Endothelial cell of umbilical vein (primary cell): ENCODE measurements at regions not wholly inside any gene's neighbourhood (a gene's known extent, or its start where the extent isn't known, plus 50 kb on each side); places are given as distances from the start of the nearest gene placed in this dataset.

Source experiments
- BruUV-seq: library from RNA; stranded (reverse); fragments of 400-500 nt; replicated peaks from 2 replicates; lab custom pipeline; 2021; lab: Mats Ljungman, UMichigan
- CTCF ChIA-PET: fragments of 300-600, 350-600 bp; sonication (Branson Sonifier 250); formaldehyde crosslinking; loops from one replicate; lab custom pipeline; 2021; ENCODE audit warnings: antibody characterized with exemption, inconsistent platforms; lab: Charles Lee
- POLR2A ChIA-PET: fragments of 300-600, 350-600 bp; sonication (Branson Sonifier 250); formaldehyde crosslinking; loops from one replicate; lab custom pipeline; 2021; ENCODE audit warnings: antibody characterized with exemption, inconsistent platforms; lab: Charles Lee
- DNase-seq: peaks from one replicate; pipeline ENCODE4 v3.0.0-alpha.2; 2011; ENCODE audit warnings: low read depth, low spot score
- FAIRE-seq: peaks from 2 replicates; lab custom pipeline; 2011; peaks lifted over from hg19 to GRCh38; lab: Jason Lieb, UNC
- H2AFZ ChIP-seq: 2 replicates; pipeline ENCODE4 v1.6.0; 2012; ENCODE audit warnings: low read depth, low read length, control low read depth, inconsistent platforms
- H3K27ac ChIP-seq: 2 replicates; pipeline ENCODE4 v1.5.1; 2011; ENCODE audit warnings: low read depth, mild to moderate bottlenecking, control low read depth, low read length, moderate library complexity; ENCODE audit not compliant: insufficient read depth
- H3K27me3 ChIP-seq, 2 experiments: 2 replicates each; pipeline versions ENCODE4 v1.6.0 to v1.6.1; 2011; ENCODE audit warnings: low read length in 2 of 2, mixed read lengths in 1 of 2; ENCODE audit not compliant: control insufficient read depth in 2 of 2, insufficient read depth in 2 of 2
- H3K36me3 ChIP-seq, 2 experiments: 2 replicates in 1 of 2; 3 replicates in 1 of 2; pipeline ENCODE4 v1.5.1; 2011; ENCODE audit warnings: low read length in 2 of 2, mild to moderate bottlenecking in 1 of 2, moderate library complexity in 1 of 2; ENCODE audit not compliant: control insufficient read depth in 2 of 2, insufficient read depth in 2 of 2; ENCODE audit errors: extremely low read depth in 1 of 2
- H3K4me1 ChIP-seq: 3 replicates; pipeline ENCODE4 v1.5.1; 2011; ENCODE audit warnings: mild to moderate bottlenecking, low read length; ENCODE audit not compliant: control insufficient read depth, insufficient read depth; ENCODE audit errors: extremely low read depth
- H3K4me2 ChIP-seq: 2 replicates; pipeline ENCODE4 v1.6.1; 2011; ENCODE audit warnings: low read length, control low read depth, mixed read lengths; ENCODE audit not compliant: insufficient read depth
- H3K4me3 ChIP-seq, 3 experiments: fragments of 200-600 bp in 1 of 3; sonication (generic), shearing (Covaris generic) in 1 of 3; replicated peaks in 1 of 3; 2 replicates each; pipeline ENCODE4 v1.5.1; 2011 to 2016; ENCODE audit warnings: control low read depth in 3 of 3, low read length in 3 of 3, mild to moderate bottlenecking in 2 of 3, inconsistent platforms in 1 of 3, low read depth in 1 of 3, moderate library complexity in 1 of 3; ENCODE audit not compliant: insufficient read depth in 1 of 3
- H3K79me2 ChIP-seq: 2 replicates; pipeline ENCODE4 v1.6.0; 2012; ENCODE audit warnings: low read length, inconsistent platforms; ENCODE audit not compliant: control insufficient read depth, insufficient read depth
- H3K9ac ChIP-seq: replicated peaks from 2 replicates; pipeline ENCODE3; 2011; ENCODE audit warnings: low read length, control low read depth; ENCODE audit not compliant: insufficient read depth; ENCODE audit errors: extremely low read depth
- H3K9me1 ChIP-seq: replicated peaks from 3 replicates; pipeline ENCODE4 v1.6.0; 2011; ENCODE audit warnings: mild to moderate bottlenecking, low read length; ENCODE audit not compliant: control insufficient read depth, insufficient read depth; ENCODE audit errors: extremely low read depth
- H3K9me3 ChIP-seq: replicated peaks from 2 replicates; pipeline ENCODE4 v1.5.1; 2012; ENCODE audit warnings: low read length, inconsistent platforms; ENCODE audit not compliant: control insufficient read depth, insufficient read depth
- H4K20me1 ChIP-seq: replicated peaks from 2 replicates; pipeline ENCODE3; 2011; ENCODE audit warnings: mild to moderate bottlenecking, low read length; ENCODE audit not compliant: control insufficient read depth, insufficient read depth; ENCODE audit errors: extremely low read depth
- CTCF ChIP-seq, 2 donors: IDR thresholded peaks; 1 replicate in 1 of 2; 2 replicates in 1 of 2; pipeline ENCODE4 v1.5.1; 2011; ENCODE audit warnings: low read length in 2 of 2, mild to moderate bottlenecking in 2 of 2, moderate library complexity in 2 of 2, control low read depth in 1 of 2, inconsistent platforms in 1 of 2, low read depth in 1 of 2; ENCODE audit not compliant: insufficient read depth in 1 of 2; ENCODE audit errors: extremely low read depth in 1 of 2
- EZH2 ChIP-seq: IDR thresholded peaks from 2 replicates; pipeline ENCODE4 v1.6.1; 2012; ENCODE audit warnings: borderline replicate concordance, low read depth, mild to moderate bottlenecking, moderate library complexity, low read length, inconsistent platforms; ENCODE audit not compliant: severe bottlenecking
- FOS ChIP-seq: IDR thresholded peaks from 2 replicates; pipeline ENCODE4 v1.6.1; 2011; ENCODE audit warnings: mild to moderate bottlenecking, low read length, moderate library complexity, borderline replicate concordance; ENCODE audit not compliant: insufficient read depth
- GATA2 ChIP-seq: IDR thresholded peaks from 2 replicates; pipeline ENCODE4 v1.7.0; 2011; ENCODE audit warnings: low read depth, mild to moderate bottlenecking, moderate library complexity, mixed read lengths, low read length; ENCODE audit not compliant: insufficient read length, insufficient read depth
- JUN ChIP-seq: IDR thresholded peaks from 2 replicates; pipeline ENCODE4 v1.6.1; 2011; ENCODE audit warnings: borderline replicate concordance, low read depth; ENCODE audit not compliant: insufficient read length, insufficient read depth
- MAX ChIP-seq: IDR thresholded peaks from 2 replicates; pipeline ENCODE4 v1.6.1; 2011; ENCODE audit not compliant: insufficient read depth, insufficient read length
- MYC ChIP-seq: IDR thresholded peaks from one replicate; pipeline ENCODE4 v1.6.1; 2011; ENCODE audit warnings: mild to moderate bottlenecking, low read depth, low read length
- POLR2A ChIP-seq: IDR thresholded peaks from 2 replicates; pipeline ENCODE4 v1.6.1; 2012; ENCODE audit warnings: low read depth, mild to moderate bottlenecking, control low read depth, low read length
- POLR2AphosphoS5 ChIP-seq: IDR thresholded peaks from 2 replicates; pipeline ENCODE4 v1.6.1; 2012; ENCODE audit warnings: low read depth, mild to moderate bottlenecking, control low read depth, low read length, moderate library complexity; ENCODE audit not compliant: insufficient read depth
- dilution Hi-C: fragments of 300-500 bp; cut with MboI; formaldehyde crosslinking; loops from one replicate; pipeline ENCODE4 v1.15.0; 2019; ENCODE audit warnings: low sequenced_read_pairs; ENCODE audit not compliant: extremely low pct_ligation_motif_present
- intact Hi-C: fragments of 100-400 bp; cut with micrococcal nuclease; formaldehyde crosslinking; loops from one replicate; pipeline ENCODE4 v1.10.0; 2022

GRCh38 chr1:218916720-218917119 lies 257.0 kb upstream of the LYPLAL1 start:
- Histone ChIP-seq H2AFZ (no peak overlapping the region), H3K9me1 (no peaks in the 10 kb centered on the region), H3K4me2 (no peak overlapping the region), H3K9me3 (no peaks in the 10 kb centered on the region), H3K27me3 (no peaks in the 10 kb centered on the region), H3K79me2 (no peaks in the 10 kb centered on the region), H3K9ac (no peak overlapping the region), H3K4me3 (no peak overlapping the region), H3K4me1 (no peaks in the 10 kb centered on the region), H3K27ac (no peak overlapping the region), H3K36me3 (no peaks in the 10 kb centered on the region), H4K20me1 (no peaks in the 10 kb centered on the region)
- ChIA-PET POLR2A (no interaction called here), CTCF (interaction anchor here (1.7 kb wide), 1 partner anchor 12 kb away, joined by 7 read pairs; no protein-coding TSS in a partner anchor)
- dilution Hi-C loops = no loop called here
- intact Hi-C loops = no loop called here
- TF ChIP-seq CTCF (IDR thresholded peaks at IDR 0.05; ENCODE audit: extremely low read depth in 1 of 2, insufficient read depth in 1 of 2, low read depth in 1 of 2, low read length in 2 of 2) (no peak), POLR2A (no peak), MAX (no peak), FOS (no peak), JUN (no peak), POLR2AphosphoS5 (no peak), MYC (no peak), EZH2 (no peak), GATA2 (no peak)
- DNase-seq = no peak
- no peak for FAIRE-seq
- BruUV-seq = no TSS peak
